Hepatocyte (in vitro differentiated cells): ENCODE measurements at regions not wholly inside any gene's neighbourhood (a gene's known extent, or its start where the extent isn't known, plus 50 kb on each side); places are given as distances from the start of the nearest gene placed in this dataset.

Source experiments
- CTCF ChIP-seq: fragments of 200-600 bp; sonication (generic); IDR thresholded peaks from 2 replicates; pipeline ENCODE4 v1.5.1; 2016; ENCODE audit warnings: antibody characterized with exemption, mild to moderate bottlenecking; ENCODE audit not compliant: poor library complexity
- EZH2 ChIP-seq: fragments of 200-600 bp; sonication (generic); IDR thresholded peaks from 2 replicates; pipeline ENCODE4 v1.6.1; 2016; ENCODE audit warnings: antibody characterized with exemption, mild to moderate bottlenecking, borderline replicate concordance
- EZH2phosphoT487 ChIP-seq: fragments of 200-600 bp; sonication (generic); IDR thresholded peaks from one replicate; pipeline ENCODE4 v1.6.1; 2018; ENCODE audit warnings: antibody characterized with exemption, mild to moderate bottlenecking, low read depth, moderate library complexity; ENCODE audit not compliant: unreplicated experiment, severe bottlenecking

- TF ChIP-seq EZH2phosphoT487 (no peak), CTCF (no peak), EZH2 (no peak)
Measured at GRCh38 chr4:137029026-137029425, 503.3 kb downstream of the PCDH18 start.
